ENCODE measurements at regions not wholly inside any gene's neighbourhood (a gene's known extent, or its start where the extent isn't known, plus 50 kb on each side); places are given as distances from the start of the nearest gene placed in this dataset.

GRCh38 chr7:109335951-109336350, 766.3 kb downstream of the DNAJB9 start:
- Histone ChIP-seq H3K4me1 (ENCODE audit: control insufficient read depth, insufficient read depth, low read length) (no peaks in the 10 kb centered on the region), H2AK9ac (replicated peaks; ENCODE audit: low read depth, low read length, poor library complexity) (no peak overlapping the region), H3K23ac (ENCODE audit: low read depth, low read length) (no peak overlapping the region), H3K9me1 (ENCODE audit: insufficient read depth, low read length) (no peaks in the 10 kb centered on the region), H4K8ac (ENCODE audit: low read depth in 2 of 2, low read length in 2 of 2) (no peak overlapping the region), H3K4ac (ENCODE audit: low read depth, low read length) (no peak overlapping the region), H4K91ac (ENCODE audit: insufficient read depth, low read depth, low read length) (no peak overlapping the region), H3K56ac (ENCODE audit: extremely low read depth, insufficient read depth, low read length) (no peak overlapping the region), H3K4me2 (ENCODE audit: low read depth, low read length) (no peak overlapping the region), H3K27ac (ENCODE audit: insufficient read depth, low read length) (no peak overlapping the region), H4K20me1 (ENCODE audit: insufficient read depth, low read length) (no peaks in the 10 kb centered on the region), H3K18ac (ENCODE audit: low read depth, low read length) (no peak overlapping the region), H2BK15ac (ENCODE audit: low read depth, low read length) (no peak overlapping the region), H3K27me3 (ENCODE audit: control insufficient read depth, insufficient read depth, low read length) (no peaks in the 10 kb centered on the region), H3K4me3 (ENCODE audit: insufficient read depth, low read depth, low read length) (no peak overlapping the region), H2BK120ac (ENCODE audit: low read depth, low read length) (no peak overlapping the region), H2AK5ac (ENCODE audit: low read depth, low read length) (no peak overlapping the region), H4K5ac (ENCODE audit: low read depth, low read length) (no peak overlapping the region), H3K9me3 (ENCODE audit: control insufficient read depth, insufficient read depth, low read length) (no peaks in the 10 kb centered on the region), H3K9ac (ENCODE audit: low read depth, low read length) (no peak overlapping the region), H3K36me3 (ENCODE audit: control insufficient read depth, insufficient read depth, low read length) (no peaks in the 10 kb centered on the region), H2AFZ (replicated peaks; ENCODE audit: low read length, poor library complexity) (no peak overlapping the region), H3K79me1 (ENCODE audit: low read depth in 1 of 2, low read length in 2 of 2) (no peaks in the 10 kb centered on the region), H2BK20ac (ENCODE audit: low read depth, low read length) (no peak overlapping the region), H2BK5ac (ENCODE audit: low read depth, low read length, poor library complexity, severe bottlenecking) (no peak overlapping the region), H3K14ac (replicated peaks; ENCODE audit: low read depth, low read length) (no peak overlapping the region)
- DNase-seq (no peak), ATAC-seq (ENCODE audit: low read depth) (no peak)
- in situ Hi-C loops (cut with MboI; ENCODE audit: low sequenced_read_pairs): no loop called here
- ChIA-PET POLR2A (ENCODE audit: unreplicated experiment) (no interaction called here), CTCF (no interaction called here)
- TF ChIP-seq MAFK (IDR thresholded peaks at IDR 0.05; ENCODE audit: low read depth, low read length): no peak
- TF ChIP-seq SMC3 (IDR thresholded peaks at IDR 0.05; ENCODE audit: low read depth, low read length): no peak
- no TSS peak for BruUV-seq (replicated peaks)
- WGBS, 2 experiments (ENCODE audit: extremely low coverage in 2 of 2, insufficient read length in 1 of 2): no CpG with 5 or more reads among the region's 3 CpGs
- dilution Hi-C loops (cut with HindIII; ENCODE audit: low sequenced_read_pairs, unreplicated experiment): no loop called here
- intact Hi-C loops (cut with micrococcal nuclease): no loop called here
